MCF 10A (cell line): ENCODE measurements at regions not wholly inside any gene's neighbourhood (a gene's known extent, or its start where the extent isn't known, plus 50 kb on each side); places are given as distances from the start of the nearest gene placed in this dataset.
A peak's percentile ranks its signal among the peaks of the same experiment; 100 is the strongest.

ENCODE experiments used
- BruUV-seq: library from RNA; stranded (reverse); fragments of 400-500 nt; replicated peaks from 2 replicates; lab custom pipeline; 2021; lab: Mats Ljungman, UMichigan
- CTCF ChIA-PET: fragments of 300-600 bp; sonication (Branson Sonifier 250); formaldehyde crosslinking; extraction: SDS; loops from one replicate; lab custom pipeline; 2021; ENCODE audit warnings: antibody characterized with exemption, inconsistent platforms; lab: Yijun Ruan, JAX
- POLR2A ChIA-PET: fragments of 300-600, 350-650 bp; sonication (Branson Sonifier 250); formaldehyde crosslinking; extraction: SDS; loops from one replicate; lab custom pipeline; 2020; ENCODE audit warnings: antibody characterized with exemption, inconsistent platforms; lab: Yijun Ruan, JAX
- DNase-seq: peaks from one replicate; pipeline ENCODE4 v3.0.0-alpha.2; 2018; ENCODE audit not compliant: unreplicated experiment
- H3K27ac Mint-ChIP-seq: one replicate; pipeline ENCODE4 v1.8.0; 2022; ENCODE audit warnings: mild to moderate bottlenecking, low read depth, mixed read lengths; ENCODE audit not compliant: unreplicated experiment
- H3K27me3 Mint-ChIP-seq: one replicate; pipeline ENCODE4 v1.8.0; 2022; ENCODE audit warnings: mixed read lengths; ENCODE audit not compliant: insufficient read depth, unreplicated experiment
- H3K36me3 Mint-ChIP-seq: one replicate; pipeline ENCODE4 v1.8.0; 2022; ENCODE audit warnings: mild to moderate bottlenecking, moderate library complexity, mixed read lengths; ENCODE audit not compliant: insufficient read depth, unreplicated experiment
- H3K4me1 Mint-ChIP-seq: one replicate; pipeline ENCODE4 v1.8.0; 2022; ENCODE audit warnings: mixed read lengths; ENCODE audit not compliant: insufficient read depth, unreplicated experiment
- H3K4me3 Mint-ChIP-seq: one replicate; pipeline ENCODE4 v1.8.0; 2022; ENCODE audit warnings: mild to moderate bottlenecking, moderate library complexity, mixed read lengths; ENCODE audit not compliant: unreplicated experiment
- H3K9me3 Mint-ChIP-seq: one replicate; pipeline ENCODE4 v1.8.0; 2022; ENCODE audit warnings: mixed read lengths; ENCODE audit not compliant: unreplicated experiment
- CTCF ChIP-seq: fragments of 200-600 bp; IDR thresholded peaks from one replicate; pipeline ENCODE4 v1.8.0; 2022; ENCODE audit warnings: antibody characterized with exemption, mild to moderate bottlenecking; ENCODE audit not compliant: unreplicated experiment
- intact Hi-C: fragments of 100-400 bp; cut with micrococcal nuclease; formaldehyde crosslinking; loops from 2 replicates; pipeline ENCODE4 v1.14.1; 2022

GRCh38 chr5:92504346-92504745 is 1076.7 kb downstream of the NR2F1-AS1 start:
- H3K9me3 Mint-ChIP-seq = peaks cover 11% of the 10 kb centered on the region
- H3K27me3 Mint-ChIP-seq = no peaks in the 10 kb centered on the region
- H3K36me3 Mint-ChIP-seq = no peaks in the 10 kb centered on the region
- H3K4me3 Mint-ChIP-seq = no peak overlapping the region
- peak overlapping the region; percentile 92 for H3K27ac Mint-ChIP-seq
- ChIA-PET CTCF (interaction anchor here (0.7 to 1.1 kb wide), 4 partner anchors 13 to 197 kb away, joined by 3 read pairs; no protein-coding TSS in a partner anchor), POLR2A (interaction anchor here (0.6 to 0.7 kb wide), 2 partner anchors 11 to 563 kb away, joined by 3 read pairs; no protein-coding TSS in a partner anchor)
- intact Hi-C loops = no loop called here
- no TSS peak for BruUV-seq
- peak; percentile 17 for DNase-seq
- H3K4me1 Mint-ChIP-seq = peaks cover 12% of the 10 kb centered on the region
- no peak for TF ChIP-seq CTCF

GRCh38 chr5:92500752-92501151 is 1080.3 kb downstream of the NR2F1-AS1 start:
- Mint-ChIP-seq H3K4me1 (peaks cover 11% of the 10 kb centered on the region), H3K27ac (no peak overlapping the region), H3K27me3 (no peaks in the 10 kb centered on the region), H3K4me3 (no peak overlapping the region), H3K9me3 (no peaks in the 10 kb centered on the region), H3K36me3 (no peaks in the 10 kb centered on the region)
- BruUV-seq = no TSS peak
- TF ChIP-seq CTCF = no peak
- ChIA-PET POLR2A (no interaction called here), CTCF (no interaction called here)
- DNase-seq = no peak
- intact Hi-C loops = no loop called here

- BruUV-seq = no TSS peak
- Mint-ChIP-seq H3K4me1 (no peaks in the 10 kb centered on the region), H3K36me3 (no peaks in the 10 kb centered on the region), H3K9me3 (no peaks in the 10 kb centered on the region), H3K27me3 (no peaks in the 10 kb centered on the region), H3K27ac (no peak overlapping the region), H3K4me3 (no peak overlapping the region)
- POLR2A ChIA-PET = no interaction called here
- TF ChIP-seq CTCF = no peak
- CTCF ChIA-PET = interaction anchor here (0.6 kb wide), 2 partner anchors 20 to 59 kb away, joined by 3 to 5 read pairs; no protein-coding TSS in a partner anchor
- intact Hi-C loops = no loop called here
- no peak for DNase-seq
Observed at GRCh38 chr5:92496545-92496944, 1084.5 kb downstream of the NR2F1-AS1 start.

GRCh38 chr5:92494508-92494907 is 1086.5 kb downstream of the NR2F1-AS1 start:
- Mint-ChIP-seq H3K4me3 (no peak overlapping the region), H3K36me3 (no peaks in the 10 kb centered on the region), H3K9me3 (no peaks in the 10 kb centered on the region), H3K4me1 (no peaks in the 10 kb centered on the region), H3K27ac (no peak overlapping the region), H3K27me3 (no peaks in the 10 kb centered on the region)
- DNase-seq = no peak
- ChIA-PET CTCF (no interaction called here), POLR2A (no interaction called here)
- intact Hi-C loops = no loop called here
- TF ChIP-seq CTCF = no peak
- no TSS peak for BruUV-seq
